GM23248 (cell line): ENCODE measurements at regions not wholly inside any gene's neighbourhood (a gene's known extent, or its start where the extent isn't known, plus 50 kb on each side); places are given as distances from the start of the nearest gene placed in this dataset.

ENCODE experiments used
- DNase-seq: peaks from one replicate; pipeline ENCODE4 v3.0.0-alpha.2; 2015
- H2AFZ ChIP-seq: fragments of 200-600 bp; sonication (generic); 2 replicates; pipeline ENCODE4 v1.6.1; 2016; ENCODE audit warnings: antibody characterized with exemption
- H3F3A ChIP-seq: fragments of 200-600 bp; sonication (generic); 2 replicates; pipeline ENCODE4 v1.6.1; 2016; ENCODE audit warnings: mild to moderate bottlenecking, antibody characterized with exemption, mixed run types; ENCODE audit not compliant: insufficient read depth
- H3K27ac ChIP-seq: fragments of 200-600 bp; sonication (generic); 2 replicates; pipeline ENCODE4 v1.5.1; 2016; ENCODE audit warnings: mild to moderate bottlenecking
- H3K27me3 ChIP-seq: fragments of 200-600 bp; sonication (generic); replicated peaks from 2 replicates; pipeline ENCODE4 v1.6.1; 2016; ENCODE audit warnings: mild to moderate bottlenecking; ENCODE audit not compliant: insufficient read depth
- H3K36me3 ChIP-seq: fragments of 200-600 bp; sonication (generic); 2 replicates; pipeline ENCODE4 v1.6.1; 2016; ENCODE audit warnings: low read depth, mild to moderate bottlenecking
- H3K4me1 ChIP-seq: fragments of 200-600 bp; sonication (generic); 2 replicates; pipeline ENCODE4 v1.6.1; 2016; ENCODE audit warnings: mild to moderate bottlenecking; ENCODE audit not compliant: insufficient read depth
- H3K4me2 ChIP-seq: fragments of 200-600 bp; sonication (generic); one replicate; pipeline ENCODE4 v1.6.1; 2016; ENCODE audit warnings: mild to moderate bottlenecking; ENCODE audit not compliant: unreplicated experiment
- H3K4me3 ChIP-seq: fragments of 200-600 bp; sonication (generic); 2 replicates; pipeline ENCODE4 v1.5.1; 2016; ENCODE audit warnings: mild to moderate bottlenecking
- H3K79me2 ChIP-seq: fragments of 200-600 bp; sonication (generic); 2 replicates; pipeline ENCODE4 v1.6.1; 2016; ENCODE audit warnings: mild to moderate bottlenecking; ENCODE audit not compliant: insufficient read depth
- H3K9ac ChIP-seq: fragments of 200-600 bp; sonication (generic); 2 replicates; pipeline ENCODE4 v1.6.1; 2016; ENCODE audit warnings: mild to moderate bottlenecking
- H3K9me2 ChIP-seq: fragments of 200-600 bp; sonication (generic); 2 replicates; pipeline ENCODE4 v1.6.1; 2016; ENCODE audit warnings: mixed run types, mild to moderate bottlenecking, moderate library complexity; ENCODE audit not compliant: insufficient read depth
- H3K9me3 ChIP-seq: fragments of 200-600 bp; sonication (generic); one replicate; pipeline ENCODE4 v1.6.1; 2017; ENCODE audit warnings: low read depth
- H4K20me1 ChIP-seq: fragments of 200-600 bp; sonication (generic); 2 replicates; pipeline ENCODE4 v1.6.0; 2016; ENCODE audit not compliant: insufficient read depth
- EZH2 ChIP-seq: fragments of 200-600 bp; sonication (generic); IDR thresholded peaks from 2 replicates; pipeline ENCODE4 v1.6.1; 2018; ENCODE audit warnings: antibody characterized with exemption, mild to moderate bottlenecking; ENCODE audit not compliant: insufficient read depth, poor library complexity, severe bottlenecking
- EZH2phosphoT487 ChIP-seq: fragments of 200-600 bp; sonication (generic); IDR thresholded peaks from 2 replicates; pipeline ENCODE4 v1.6.1; 2018; ENCODE audit warnings: antibody characterized with exemption, moderate library complexity, mild to moderate bottlenecking, low read depth; ENCODE audit not compliant: insufficient read depth
- WGBS, 2 experiments: methylation state at CpG; one replicate each; pipeline ENCODE4 v1.1.6; 2015 to 2017; ENCODE audit warnings: low lambda C conversion rate in 2 of 2, low coverage in 1 of 2; ENCODE audit errors: missing lambda C conversion rate in 2 of 2; 5-methylcytosine and 5-hydroxymethylcytosine counted together
- in situ Hi-C: fragments of 300-500 bp; cut with MboI; formaldehyde crosslinking; loops from 2 replicates; pipeline ENCODE4 v1.15.0; 2020

DNA sequence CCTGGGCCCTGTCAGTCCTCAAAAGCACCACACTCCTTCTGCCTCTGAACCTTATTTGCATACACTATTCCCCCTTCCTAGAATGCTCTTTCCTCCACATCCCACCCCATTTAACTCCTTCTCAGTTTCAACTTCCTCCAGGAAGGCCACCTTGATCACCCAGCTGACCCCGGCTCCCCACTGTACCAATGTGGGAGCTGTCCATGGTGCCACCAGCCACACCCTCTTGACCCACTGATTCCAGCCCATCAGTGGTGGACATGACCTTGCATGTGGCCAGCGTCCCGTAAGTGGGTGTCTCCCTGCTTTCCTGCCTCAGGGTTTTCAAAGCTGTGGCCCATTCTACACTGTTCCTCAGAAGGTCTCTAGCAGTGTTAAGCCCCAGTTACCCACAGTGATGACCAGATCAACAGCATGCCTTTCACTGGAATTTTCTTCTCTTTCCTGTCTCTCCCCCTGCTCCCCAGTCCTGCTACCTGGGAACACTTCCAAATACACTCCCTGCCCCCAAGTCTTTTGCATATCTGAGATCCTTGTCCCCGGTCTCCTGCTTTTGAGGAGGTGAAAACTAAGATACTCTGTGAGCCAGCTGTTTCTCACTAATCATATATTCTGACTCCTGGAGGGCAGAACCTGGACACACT lies 346.6 kb downstream of the MN1 start:
- Histone ChIP-seq H2AFZ (no peak overlapping the region), H3K4me3 (no peak overlapping the region), H3K79me2 (no peaks in the 10 kb centered on the region), H3K9ac (no peak overlapping the region), H4K20me1 (no peaks in the 10 kb centered on the region), H3K4me2 (no peak overlapping the region), H3K9me3 (no peaks in the 10 kb centered on the region), H3K27me3 (no peaks in the 10 kb centered on the region), H3K27ac (no peak overlapping the region), H3F3A (peaks cover 17% of the 10 kb centered on the region), H3K36me3 (no peaks in the 10 kb centered on the region), H3K4me1 (peaks cover 36% of the 10 kb centered on the region), H3K9me2 (no peaks in the 10 kb centered on the region)
- in situ Hi-C loops, result no loop called here
- no peak for DNase-seq
- WGBS, 2 experiments, result 92 to 98% methylated on average over 4 of the region's 4 CpGs
- TF ChIP-seq EZH2phosphoT487, result no peak
- TF ChIP-seq EZH2, result no peak

- H3K4me3 ChIP-seq, result no peak overlapping the region
- no peak overlapping the region for H3K27ac ChIP-seq
- no peak overlapping the region for H3K4me2 ChIP-seq
- no peak for DNase-seq
- H3F3A ChIP-seq, result peaks cover 20% of the 10 kb centered on the region
- H4K20me1 ChIP-seq, result no peaks in the 10 kb centered on the region
- no peak overlapping the region for H2AFZ ChIP-seq
- in situ Hi-C loops, result no loop called here
- peaks cover 42% of the 10 kb centered on the region for H3K4me1 ChIP-seq
- H3K27me3 ChIP-seq, result no peaks in the 10 kb centered on the region
- no peak for TF ChIP-seq EZH2
- TF ChIP-seq EZH2phosphoT487, result no peak
- 24 to 31% methylated on average over 2 of the region's 2 CpGs for WGBS, 2 experiments
- H3K9me3 ChIP-seq, result no peaks in the 10 kb centered on the region
- H3K36me3 ChIP-seq, result no peaks in the 10 kb centered on the region
- H3K79me2 ChIP-seq, result no peaks in the 10 kb centered on the region
- H3K9me2 ChIP-seq, result no peaks in the 10 kb centered on the region
- no peak overlapping the region for H3K9ac ChIP-seq
These were observed 346.0 kb downstream of the MN1 start for GRCh38 chr22:27455526-27455925.

GRCh38 chr22:27456696-27457503 lies 344.7 kb downstream of the MN1 start:
- in situ Hi-C loops, result no loop called here
- H3K27ac ChIP-seq, result peak overlapping the region; percentile 95
- 17% methylated on average over 10 of the region's 10 CpGs for WGBS, 2 experiments
- H3K4me3 ChIP-seq, result peak overlapping the region; percentile 31; the same call in 1 of the 2 replicates
- no peaks in the 10 kb centered on the region for H3K9me3 ChIP-seq
- H4K20me1 ChIP-seq, result no peaks in the 10 kb centered on the region
- H3K4me1 ChIP-seq, result peaks cover 55% of the 10 kb centered on the region
- H3K79me2 ChIP-seq, result no peaks in the 10 kb centered on the region
- H3F3A ChIP-seq, result peaks cover 33% of the 10 kb centered on the region
- DNase-seq, result peak; percentile 97
- H3K36me3 ChIP-seq, result no peaks in the 10 kb centered on the region
- H2AFZ ChIP-seq, result peak overlapping the region; percentile 32
- TF ChIP-seq EZH2phosphoT487, result no peak
- no peak for TF ChIP-seq EZH2
- peak overlapping the region; percentile 69 for H3K9ac ChIP-seq
- H3K4me2 ChIP-seq, result peak overlapping the region; percentile 58
- H3K27me3 ChIP-seq, result no peaks in the 10 kb centered on the region
- no peaks in the 10 kb centered on the region for H3K9me2 ChIP-seq

GRCh38 chr22:27459999-27460398 lies 341.6 kb downstream of the MN1 start:
- Histone ChIP-seq H3K4me2 (peak overlapping the region; percentile 59), H2AFZ (0 out of 2 replicates have a peak overlapping the region, but pooled peaks have one; percentile 5)

More at GRCh38 chr22:27459999-27460398, 341.6 kb downstream of the MN1 start:
- H3K4me3 ChIP-seq, result no peak overlapping the region
- no peaks in the 10 kb centered on the region for H3K36me3 ChIP-seq
- H3F3A ChIP-seq, result peaks cover 35% of the 10 kb centered on the region
- DNase-seq, result peak; percentile 44
- H3K4me1 ChIP-seq, result peaks cover 71% of the 10 kb centered on the region
- TF ChIP-seq EZH2 (no peak), EZH2phosphoT487 (no peak)
- H3K27ac ChIP-seq, result peak overlapping the region; percentile 90
- H4K20me1 ChIP-seq, result no peaks in the 10 kb centered on the region
- in situ Hi-C loops, result no loop called here
- H3K9me3 ChIP-seq, result no peaks in the 10 kb centered on the region
- H3K27me3 ChIP-seq, result no peaks in the 10 kb centered on the region
- H3K79me2 ChIP-seq, result no peaks in the 10 kb centered on the region
- WGBS, 2 experiments, result 34 to 40% methylated on average over 3 of the region's 3 CpGs
- no peaks in the 10 kb centered on the region for H3K9me2 ChIP-seq
- H3K9ac ChIP-seq, result peak overlapping the region; percentile 57
